Small intestine (tissue), 7 donors: ENCODE measurements at regions not wholly inside any gene's neighbourhood (a gene's known extent, or its start where the extent isn't known, plus 50 kb on each side); places are given as distances from the start of the nearest gene placed in this dataset.

Experiments
- DNase-seq, 2 donors: peaks; one replicate each; pipeline versions ENCODE4 v3.0.0 to v3.0.0-alpha.2; 2013
- FAIRE-seq: peaks from 2 replicates; lab custom pipeline; 2012; peaks lifted over from hg19 to GRCh38; lab: Jason Lieb, UNC
- H3K27ac ChIP-seq, 3 donors: one replicate each; pipeline ENCODE4 v1.5.1; 2013; ENCODE audit warnings: low read length in 2 of 3, mild to moderate bottlenecking in 2 of 3, control low read depth in 1 of 3, inconsistent platforms in 1 of 3, low read depth in 1 of 3, moderate library complexity in 1 of 3
- H3K27me3 ChIP-seq, 3 donors: one replicate each; pipeline ENCODE4 v1.6.1; 2013; ENCODE audit warnings: low read length in 3 of 3, inconsistent platforms in 1 of 3; ENCODE audit not compliant: control insufficient read depth in 3 of 3, insufficient read depth in 3 of 3
- H3K36me3 ChIP-seq, 3 donors: one replicate each; pipeline ENCODE4 v1.6.1; 2013; ENCODE audit warnings: low read length in 3 of 3, inconsistent platforms in 1 of 3, low read depth in 1 of 3, mild to moderate bottlenecking in 1 of 3, moderate library complexity in 1 of 3; ENCODE audit not compliant: control insufficient read depth in 3 of 3, insufficient read depth in 2 of 3
- H3K4me1 ChIP-seq, 3 donors: one replicate each; pipeline ENCODE4 v1.6.1; 2013; ENCODE audit warnings: low read length in 2 of 3, inconsistent platforms in 1 of 3, low read depth in 1 of 3, mild to moderate bottlenecking in 1 of 3, moderate library complexity in 1 of 3; ENCODE audit not compliant: control insufficient read depth in 3 of 3, insufficient read depth in 2 of 3
- H3K4me3 ChIP-seq, 3 donors: one replicate each; pipeline ENCODE4 v1.5.1; 2013; ENCODE audit warnings: low read length in 3 of 3, control low read depth in 1 of 3, inconsistent platforms in 1 of 3, low read depth in 1 of 3, mild to moderate bottlenecking in 1 of 3, moderate library complexity in 1 of 3
- H3K9me3 ChIP-seq, 2 donors: one replicate each; pipeline ENCODE4 v1.6.1; 2013; ENCODE audit warnings: low read depth in 1 of 2, low read length in 1 of 2; ENCODE audit not compliant: control insufficient read depth in 2 of 2, insufficient read depth in 1 of 2
- WGBS, 3 donors: extraction: QIAGEN DNeasy Blood & Tissue Kit; methylation state at CpG; one replicate each; pipeline ENCODE4 v1.1.7; 2013; 5-methylcytosine and 5-hydroxymethylcytosine counted together
- donor health status: healthy with polysubstance abuse.
- donor health status: control.
- donor health status: control.
- donor health status: Bipolar disorder and iron deficiency.
- donor health status: healthy.

DNA sequence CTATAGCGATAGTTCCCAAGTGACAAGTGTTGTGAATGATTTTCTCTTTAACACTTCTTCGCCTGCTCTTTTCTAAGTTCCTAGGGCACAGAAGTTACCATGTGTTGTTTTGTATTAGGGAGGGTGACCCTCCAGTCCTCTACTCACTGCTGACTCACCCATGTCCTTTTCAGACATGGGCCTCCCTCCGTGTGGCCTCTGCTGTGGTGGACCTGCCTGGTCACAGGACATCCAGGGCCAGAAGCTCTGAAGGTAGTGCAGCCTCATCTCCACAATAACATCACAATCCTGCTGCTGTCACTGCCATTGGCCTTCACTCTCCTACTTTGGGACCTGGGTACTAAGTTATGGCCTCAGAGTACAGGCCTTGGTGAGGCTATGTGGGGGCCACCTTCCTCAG is 87.1 kb upstream of the TNFAIP3 start:
- H3K27ac ChIP-seq, result peak overlapping the region in 2 of 3 donors; percentile 31 to 86
- DNase-seq (no peak), FAIRE-seq (no peak)
- 87 to 89% (median 88%) methylated on average over 3 of the region's 3 CpGs for WGBS, 3 donors
- H3K4me3 ChIP-seq, result no peak overlapping the region
- no peaks in the 10 kb centered on the region for H3K36me3 ChIP-seq
- H3K27me3 ChIP-seq, result no peaks in the 10 kb centered on the region
- H3K4me1 ChIP-seq, result no peaks in the 10 kb centered on the region
- no peaks in the 10 kb centered on the region for H3K9me3 ChIP-seq

DNA sequence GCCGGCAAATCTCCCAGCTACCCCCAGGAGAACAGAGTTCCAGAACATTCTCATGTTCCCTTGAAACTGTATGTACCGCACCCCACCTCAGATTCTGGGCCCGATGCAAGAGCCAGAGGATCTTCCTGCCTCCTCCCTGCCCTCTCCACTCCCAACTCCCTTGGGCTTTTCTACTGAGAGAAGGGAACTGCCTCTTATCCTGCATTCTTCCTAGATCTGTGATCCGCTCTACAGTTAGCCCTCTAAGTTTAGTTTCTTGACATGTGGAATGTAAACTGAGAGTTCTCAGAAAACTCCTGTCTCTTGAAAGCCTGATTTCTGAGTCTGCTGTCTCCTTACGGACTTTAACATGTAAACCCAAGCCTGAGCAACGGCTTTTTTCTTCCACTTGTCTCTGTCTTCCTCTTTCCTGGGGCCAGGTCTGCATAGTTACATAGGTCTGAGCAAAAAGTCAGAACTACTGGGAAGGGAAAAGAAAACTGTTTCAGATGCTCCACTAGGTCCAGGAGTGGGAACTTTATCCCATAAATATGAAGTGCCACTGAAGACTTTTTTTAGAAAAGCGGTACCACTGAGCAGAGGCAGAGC is 86.5 kb upstream of the TNFAIP3 start:
- Histone ChIP-seq H3K27me3 (no peaks in the 10 kb centered on the region), H3K4me3 (no peak overlapping the region), H3K4me1 (no peaks in the 10 kb centered on the region), H3K36me3 (no peaks in the 10 kb centered on the region), H3K27ac (peak overlapping the region in 2 of 3 donors; percentile 31 to 86), H3K9me3 (no peaks in the 10 kb centered on the region)
- 69 to 93% (median 83%) methylated on average over 7 of the region's 7 CpGs for WGBS, 3 donors
- FAIRE-seq, result no peak
- DNase-seq, result no peak

GRCh38 chr6:137781639-137782038 is 85.4 kb upstream of the TNFAIP3 start:
- H3K4me1 ChIP-seq, result no peaks in the 10 kb centered on the region
- WGBS, 3 donors, result 92 to 93% (median 93%) methylated on average over 3 of the region's 3 CpGs
- no peaks in the 10 kb centered on the region for H3K36me3 ChIP-seq
- H3K9me3 ChIP-seq, result no peaks in the 10 kb centered on the region
- H3K27me3 ChIP-seq, result no peaks in the 10 kb centered on the region
- FAIRE-seq (no peak), DNase-seq (no peak)
- H3K27ac ChIP-seq, result no peak overlapping the region
- H3K4me3 ChIP-seq, result no peak overlapping the region

GRCh38 chr6:137782166-137783039 is 84.7 kb upstream of the TNFAIP3 start:
- WGBS, 3 donors, result 86 to 90% (median 90%) methylated on average over 10 of the region's 10 CpGs
- H3K4me1 ChIP-seq, result no peaks in the 10 kb centered on the region
- no peaks in the 10 kb centered on the region for H3K27me3 ChIP-seq
- no peaks in the 10 kb centered on the region for H3K9me3 ChIP-seq
- H3K4me3 ChIP-seq, result no peak overlapping the region
- FAIRE-seq (no peak), DNase-seq (no peak)
- no peak overlapping the region for H3K27ac ChIP-seq
- H3K36me3 ChIP-seq, result no peaks in the 10 kb centered on the region

GRCh38 chr6:137783710-137784109 is 83.3 kb upstream of the TNFAIP3 start:
- DNase-seq, result no peak
- no peak for FAIRE-seq
- Histone ChIP-seq H3K27ac (no peak overlapping the region), H3K9me3 (no peaks in the 10 kb centered on the region), H3K4me1 (no peaks in the 10 kb centered on the region), H3K27me3 (no peaks in the 10 kb centered on the region), H3K36me3 (no peaks in the 10 kb centered on the region), H3K4me3 (no peak overlapping the region)
- 5 to 15% (median 14%) methylated on average over 1 of the region's 1 CpG for WGBS, 3 donors

- no peak for FAIRE-seq
- Histone ChIP-seq H3K4me1 (no peaks in the 10 kb centered on the region), H3K4me3 (no peak overlapping the region), H3K27ac (no peak overlapping the region), H3K9me3 (no peaks in the 10 kb centered on the region), H3K36me3 (no peaks in the 10 kb centered on the region), H3K27me3 (no peaks in the 10 kb centered on the region)
- no peak for DNase-seq
- WGBS, 3 donors, result 45 to 88% (median 58%) methylated on average over 1 of the region's 1 CpG
These were observed 82.5 kb upstream of the TNFAIP3 start for GRCh38 chr6:137784583-137784982.

DNA sequence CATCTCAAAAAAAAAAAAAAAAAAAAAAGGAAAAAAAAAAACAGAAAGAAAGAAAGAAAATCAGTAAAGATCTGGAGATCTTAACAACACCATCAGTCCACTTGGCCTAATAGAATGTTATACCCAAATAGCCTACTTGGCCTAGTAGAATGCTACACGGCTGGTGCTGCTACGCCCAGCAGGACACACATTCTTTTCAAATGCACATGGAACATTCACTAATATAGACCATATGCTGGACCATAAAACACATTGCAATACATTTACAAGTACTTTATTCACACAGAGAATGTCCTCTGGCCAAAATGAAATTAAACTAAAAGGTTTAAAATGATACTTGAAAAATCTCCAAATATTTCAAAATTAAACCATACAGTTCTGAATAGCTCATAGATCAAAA is 80.0 kb upstream of the TNFAIP3 start:
- H3K27me3 ChIP-seq, result no peaks in the 10 kb centered on the region
- H3K36me3 ChIP-seq, result no peaks in the 10 kb centered on the region
- H3K4me3 ChIP-seq, result no peak overlapping the region
- peaks cover 3 to 12% (median 12%) of the 10 kb centered on the region in 3 donors for H3K4me1 ChIP-seq
- H3K9me3 ChIP-seq, result no peaks in the 10 kb centered on the region
- no peak overlapping the region for H3K27ac ChIP-seq
- DNase-seq (no peak), FAIRE-seq (no peak)
- 87 to 100% (median 91%) methylated on average over 2 of the region's 2 CpGs for WGBS, 3 donors

DNA sequence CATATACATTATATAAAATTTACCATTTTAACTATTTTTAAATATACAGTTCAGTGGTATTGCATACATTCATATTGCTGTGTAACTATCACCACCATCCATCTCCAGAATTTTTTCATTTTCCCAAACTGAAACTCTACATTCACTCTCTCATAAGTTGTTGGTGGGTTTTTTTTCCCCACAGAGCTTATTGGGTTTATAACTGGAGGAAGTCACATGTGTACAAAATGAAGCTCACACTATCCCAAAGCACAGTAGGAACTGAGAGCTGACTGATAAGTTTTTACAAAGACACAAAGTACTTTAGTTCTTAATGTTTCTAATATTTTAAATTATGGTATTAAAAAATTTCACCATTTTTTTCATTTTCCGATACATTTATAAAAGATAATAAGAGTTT is 78.8 kb upstream of the TNFAIP3 start:
- Histone ChIP-seq H3K36me3 (no peaks in the 10 kb centered on the region), H3K27ac (no peak overlapping the region), H3K4me1 (peaks cover 3 to 14% (median 12%) of the 10 kb centered on the region in 3 donors), H3K4me3 (no peak overlapping the region), H3K27me3 (no peaks in the 10 kb centered on the region), H3K9me3 (no peaks in the 10 kb centered on the region)
- DNase-seq (no peak), FAIRE-seq (peak; percentile 47)
- WGBS, 3 donors, result 94 to 99% (median 97%) methylated on average over 1 of the region's 1 CpG
